ENCODE measurements at regions not wholly inside any gene's neighbourhood (a gene's known extent, or its start where the extent isn't known, plus 50 kb on each side); places are given as distances from the start of the nearest gene placed in this dataset.

GRCh38 chr1:229109320-229109761 lies 161.6 kb upstream of the RAB4A start:
- no peak for TF ChIP-seq CTCF (IDR thresholded peaks at IDR 0.05)
- TF ChIP-seq POLR2A (IDR thresholded peaks at IDR 0.05): no peak
